Effector memory CD8-positive, alpha-beta T cell (primary cell): ENCODE measurements at regions not wholly inside any gene's neighbourhood (a gene's known extent, or its start where the extent isn't known, plus 50 kb on each side); places are given as distances from the start of the nearest gene placed in this dataset.

Source experiments
- ATAC-seq: fragments of 150-1000 bp; cut with Tn5 transposase; replicated peaks from 2 replicates; pipeline ENCODE4 v1.10.0; 2021; ENCODE audit warnings: mild to moderate bottlenecking, moderate library complexity
- DNase-seq, 3 experiments: peaks; one replicate each; pipeline ENCODE4 v3.0.0; 2021
- H3K27ac Mint-ChIP-seq, 2 donors: one replicate each; pipeline ENCODE4 v1.8.0; 2022; ENCODE audit warnings: mild to moderate bottlenecking in 2 of 2, mixed read lengths in 2 of 2, moderate library complexity in 2 of 2
- H3K27me3 Mint-ChIP-seq, 2 donors: one replicate each; pipeline ENCODE4 v1.8.0; 2022; ENCODE audit warnings: mixed read lengths in 2 of 2
- H3K36me3 Mint-ChIP-seq: one replicate; pipeline ENCODE4 v1.8.0; 2022; ENCODE audit warnings: mild to moderate bottlenecking, moderate library complexity, mixed read lengths; ENCODE audit not compliant: insufficient read depth
- H3K4me1 Mint-ChIP-seq, 2 donors: one replicate each; pipeline ENCODE4 v1.8.0; 2022; ENCODE audit warnings: low read depth in 2 of 2, mixed read lengths in 2 of 2
- H3K4me3 Mint-ChIP-seq, 2 donors: one replicate each; pipeline ENCODE4 v1.8.0; 2022; ENCODE audit warnings: mild to moderate bottlenecking in 2 of 2, mixed read lengths in 2 of 2, moderate library complexity in 2 of 2
- H3K9me3 Mint-ChIP-seq, 2 donors: one replicate each; pipeline ENCODE4 v1.8.0; 2022; ENCODE audit warnings: mixed read lengths in 2 of 2

DNA sequence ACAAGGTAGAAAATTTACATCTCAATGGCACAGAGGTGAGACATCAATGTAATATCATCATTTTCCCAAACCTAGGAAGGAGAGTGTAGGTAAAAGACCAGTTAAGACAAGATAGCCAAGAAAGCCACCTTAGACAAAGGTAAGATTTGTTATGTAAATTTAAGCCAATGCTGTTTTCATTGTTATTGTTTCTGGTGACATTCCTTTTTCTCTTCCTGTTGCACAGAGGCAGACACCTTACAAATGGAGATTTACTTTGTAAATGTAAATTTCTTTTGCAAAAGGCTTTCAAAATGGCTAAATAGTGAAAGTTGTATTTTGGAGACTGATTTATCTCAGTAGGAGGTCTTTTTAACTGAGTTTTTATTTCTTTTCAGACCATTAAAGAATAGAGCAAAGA, 159.1 kb downstream of the YIPF5 start:
- H3K27ac Mint-ChIP-seq = no peak overlapping the region
- no peaks in the 10 kb centered on the region for H3K9me3 Mint-ChIP-seq
- H3K4me3 Mint-ChIP-seq = no peak overlapping the region
- DNase-seq (no peak), ATAC-seq (no peak)
- no peaks in the 10 kb centered on the region for H3K36me3 Mint-ChIP-seq
- H3K27me3 Mint-ChIP-seq = peaks cover 13 to 16% of the 10 kb centered on the region in 2 donors
- no peaks in the 10 kb centered on the region for H3K4me1 Mint-ChIP-seq

DNA sequence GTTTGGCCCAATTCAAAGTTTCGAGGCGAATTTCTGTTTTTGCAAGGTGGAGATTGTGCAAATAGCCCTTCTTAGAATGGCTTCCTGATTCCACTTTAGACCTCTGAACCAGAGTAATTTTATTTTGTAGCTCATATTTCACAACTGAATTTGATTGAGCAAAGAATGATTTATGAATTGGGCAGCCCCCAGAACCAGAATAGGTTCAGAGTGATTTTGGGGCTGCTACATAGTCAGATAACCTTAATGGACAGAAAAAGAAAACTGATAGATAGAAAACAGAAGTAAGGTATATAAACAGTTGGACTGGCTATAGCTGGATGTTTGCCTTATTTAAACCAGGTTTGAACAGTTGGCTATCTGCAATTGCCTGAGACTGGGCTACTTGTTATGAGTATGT, 156.6 kb downstream of the YIPF5 start:
- DNase-seq = no peak
- Mint-ChIP-seq H3K9me3 (no peaks in the 10 kb centered on the region), H3K4me1 (no peaks in the 10 kb centered on the region), H3K27me3 (peaks cover 10 to 18% of the 10 kb centered on the region in 2 donors), H3K27ac (no peak overlapping the region), H3K4me3 (no peak overlapping the region), H3K36me3 (no peaks in the 10 kb centered on the region)
- no peak for ATAC-seq

DNA sequence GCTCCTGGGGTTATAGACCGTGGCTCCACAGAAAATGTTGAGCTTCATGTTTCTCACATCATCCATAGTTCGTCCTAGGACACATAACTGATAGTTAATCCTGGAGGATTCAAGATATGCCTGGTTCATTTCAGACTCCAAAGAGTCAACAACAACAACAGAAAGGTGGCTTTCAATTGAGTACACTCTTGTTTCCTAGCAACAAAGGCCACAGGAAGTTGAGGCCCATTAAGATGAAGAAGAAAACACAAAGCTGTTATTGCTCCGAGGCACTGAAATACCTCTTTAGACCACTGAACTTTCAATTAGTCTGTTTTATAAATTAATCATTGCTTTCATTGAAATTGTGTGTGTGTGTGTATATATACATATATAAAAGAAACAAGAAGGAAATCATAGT, 154.5 kb downstream of the YIPF5 start:
- H3K27ac Mint-ChIP-seq = no peak overlapping the region
- peaks cover 14 to 20% of the 10 kb centered on the region in 2 donors for H3K27me3 Mint-ChIP-seq
- H3K36me3 Mint-ChIP-seq = no peaks in the 10 kb centered on the region
- H3K4me3 Mint-ChIP-seq = no peak overlapping the region
- DNase-seq = no peak
- no peaks in the 10 kb centered on the region for H3K4me1 Mint-ChIP-seq
- H3K9me3 Mint-ChIP-seq = no peaks in the 10 kb centered on the region
- no peak for ATAC-seq

DNA sequence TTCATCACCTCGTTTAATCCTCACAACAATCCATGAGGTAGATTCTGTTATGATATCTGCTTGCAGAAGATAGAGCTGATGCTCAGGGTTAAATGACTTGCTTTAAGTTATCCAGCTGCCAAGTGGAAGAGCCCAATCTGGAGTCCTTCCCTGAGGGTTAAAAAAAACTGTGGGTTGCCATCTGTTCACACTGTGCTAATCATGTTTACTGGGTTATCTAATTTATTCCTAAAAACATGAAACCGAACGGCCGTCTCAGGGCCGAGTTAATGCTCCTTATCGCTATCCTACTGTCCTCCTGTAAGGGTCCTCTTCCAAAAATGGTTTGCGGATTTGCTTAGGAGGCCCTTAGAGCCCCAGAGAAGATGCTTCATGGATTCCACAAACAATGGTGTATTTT, 153.3 kb downstream of the YIPF5 start:
- H3K4me3 Mint-ChIP-seq = no peak overlapping the region
- DNase-seq (no peak), ATAC-seq (no peak)
- H3K36me3 Mint-ChIP-seq = no peaks in the 10 kb centered on the region
- no peaks in the 10 kb centered on the region for H3K9me3 Mint-ChIP-seq
- H3K27me3 Mint-ChIP-seq = peaks cover 16 to 20% of the 10 kb centered on the region in 2 donors
- H3K27ac Mint-ChIP-seq = no peak overlapping the region
- no peaks in the 10 kb centered on the region for H3K4me1 Mint-ChIP-seq

DNA sequence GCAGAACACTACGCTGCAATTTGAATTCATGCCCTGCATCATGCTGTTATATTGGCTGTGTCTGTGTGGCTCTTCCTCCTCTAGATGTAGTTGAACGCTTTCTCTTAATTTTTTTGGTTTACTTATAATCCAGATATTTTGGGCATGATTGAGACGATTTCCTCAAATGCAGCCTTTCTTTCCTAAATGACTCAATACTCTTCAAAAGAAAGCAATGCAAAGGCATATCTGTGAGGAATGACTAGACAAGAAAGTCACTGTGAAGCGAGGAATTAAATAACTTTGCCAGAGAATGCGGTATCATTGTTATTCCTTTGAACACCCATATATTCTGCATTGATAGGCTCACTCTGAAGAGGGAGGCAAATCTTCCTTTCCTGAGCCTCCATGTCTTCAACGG, 152.8 kb downstream of the YIPF5 start:
- Mint-ChIP-seq H3K4me3 (no peak overlapping the region), H3K9me3 (no peaks in the 10 kb centered on the region), H3K4me1 (no peaks in the 10 kb centered on the region), H3K27me3 (peaks cover 16 to 19% of the 10 kb centered on the region in 2 donors), H3K36me3 (no peaks in the 10 kb centered on the region), H3K27ac (no peak overlapping the region)
- DNase-seq (no peak), ATAC-seq (no peak)

DNA sequence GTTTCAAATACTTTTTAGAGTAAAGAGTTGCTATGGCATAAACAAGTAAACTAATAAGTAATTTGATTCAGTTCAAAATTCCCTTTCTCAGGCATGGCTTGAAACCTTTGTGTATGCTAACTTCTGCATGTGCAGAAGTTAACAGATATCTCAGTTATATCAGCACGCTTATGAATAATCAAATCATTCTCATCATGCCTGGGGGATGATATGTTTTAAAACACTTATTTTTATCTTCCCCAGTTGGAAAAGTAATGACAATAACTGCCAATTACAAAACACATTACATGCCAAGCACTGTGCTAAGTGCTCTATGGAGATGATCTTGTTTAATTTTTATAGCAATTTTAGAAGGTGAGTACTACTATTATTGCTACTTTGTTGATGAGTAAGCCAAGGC, 146.4 kb downstream of the YIPF5 start:
- H3K9me3 Mint-ChIP-seq = no peaks in the 10 kb centered on the region
- DNase-seq = no peak
- no peak overlapping the region for H3K27ac Mint-ChIP-seq
- peaks cover 8 to 22% of the 10 kb centered on the region in 2 donors for H3K27me3 Mint-ChIP-seq
- H3K4me3 Mint-ChIP-seq = no peak overlapping the region
- no peaks in the 10 kb centered on the region for H3K36me3 Mint-ChIP-seq
- no peaks in the 10 kb centered on the region for H3K4me1 Mint-ChIP-seq
- ATAC-seq = no peak

DNA sequence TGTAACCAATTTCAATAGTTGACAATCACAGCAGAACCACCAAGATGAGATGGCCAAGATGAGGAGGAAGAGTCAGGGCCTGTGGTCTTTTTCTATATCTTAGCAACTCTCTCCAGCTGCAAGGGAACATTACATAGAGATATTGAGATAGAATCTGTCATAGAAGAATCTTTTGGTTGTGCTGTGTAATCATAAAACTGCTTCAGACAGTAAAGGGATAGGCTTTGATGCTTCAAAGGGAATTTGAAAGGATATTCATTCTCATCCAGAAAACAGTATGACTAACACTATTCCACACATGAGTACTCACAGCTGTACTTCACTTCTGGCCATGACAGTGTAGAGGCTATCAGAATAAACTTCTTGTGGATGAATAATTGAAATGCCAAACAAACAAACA, 145.9 kb downstream of the YIPF5 start:
- Mint-ChIP-seq H3K9me3 (no peaks in the 10 kb centered on the region), H3K27ac (no peak overlapping the region), H3K27me3 (peaks cover 8 to 22% of the 10 kb centered on the region in 2 donors), H3K4me1 (no peaks in the 10 kb centered on the region), H3K36me3 (no peaks in the 10 kb centered on the region), H3K4me3 (no peak overlapping the region)
- DNase-seq = no peak
- ATAC-seq = no peak

DNA sequence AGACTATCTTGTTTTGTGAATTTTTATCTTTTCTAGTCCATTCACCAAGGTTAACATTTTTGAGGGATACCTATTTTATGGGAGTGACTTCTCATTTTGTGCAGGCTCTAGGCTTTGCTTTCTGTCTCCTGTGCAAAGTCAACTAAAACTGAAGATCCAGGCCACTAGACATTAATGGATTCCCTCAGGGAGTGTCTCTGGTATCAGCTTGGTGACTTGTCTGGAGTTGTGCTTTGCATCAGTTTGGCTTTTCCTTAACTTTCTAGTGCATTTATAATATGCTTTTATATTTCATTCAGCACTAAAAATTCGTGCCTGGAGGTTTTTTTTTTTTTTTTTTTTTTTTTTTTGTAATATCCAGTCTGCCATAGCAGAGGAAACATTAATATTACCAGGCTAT, 144.2 kb downstream of the YIPF5 start:
- Mint-ChIP-seq H3K4me1 (no peaks in the 10 kb centered on the region), H3K27ac (no peak overlapping the region), H3K36me3 (no peaks in the 10 kb centered on the region), H3K4me3 (no peak overlapping the region), H3K9me3 (no peaks in the 10 kb centered on the region), H3K27me3 (peaks cover 13 to 21% of the 10 kb centered on the region in 2 donors)
- DNase-seq (no peak), ATAC-seq (no peak)

DNA sequence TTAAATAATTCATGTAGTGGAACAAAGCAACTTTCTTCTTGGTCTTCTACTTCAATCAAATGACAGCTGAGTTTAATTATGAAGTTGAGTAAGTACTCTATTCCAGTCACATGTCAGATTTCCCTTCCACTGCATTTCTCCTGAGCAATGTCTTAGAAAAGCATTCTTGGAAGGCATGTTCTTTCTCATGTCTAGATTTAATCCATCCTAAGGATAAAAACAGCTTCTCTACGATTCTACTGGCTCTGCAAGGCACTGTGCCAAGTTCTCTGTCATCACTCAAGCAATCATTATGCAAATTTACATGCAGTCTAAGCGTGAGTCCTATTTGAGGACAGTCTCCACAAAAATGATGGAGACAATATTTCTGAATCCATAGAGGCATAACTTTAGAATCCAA, 142.4 kb downstream of the YIPF5 start:
- Mint-ChIP-seq H3K27ac (no peak overlapping the region), H3K4me3 (no peak overlapping the region), H3K36me3 (no peaks in the 10 kb centered on the region), H3K9me3 (no peaks in the 10 kb centered on the region), H3K4me1 (no peaks in the 10 kb centered on the region), H3K27me3 (peaks cover 27 to 38% of the 10 kb centered on the region in 2 donors)
- no peak for DNase-seq
- no peak for ATAC-seq

DNA sequence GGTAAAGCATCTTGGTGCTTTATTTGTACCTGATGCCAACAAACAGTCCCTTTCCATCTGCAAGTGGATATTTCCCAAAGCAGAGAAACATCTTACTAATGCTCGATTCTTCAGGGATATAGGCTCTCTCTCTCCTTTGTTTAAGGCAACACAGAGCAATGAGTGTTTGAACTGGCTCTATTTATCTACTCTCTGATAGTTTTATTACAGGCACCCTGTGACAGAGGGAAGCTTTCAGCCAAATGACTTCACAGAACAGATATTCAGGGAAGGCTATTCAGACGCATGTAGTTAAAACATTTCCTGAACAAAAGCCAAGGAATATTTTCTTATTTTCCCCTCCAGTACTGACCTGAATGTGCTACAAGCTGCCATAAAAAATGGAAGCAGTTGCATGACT, 141.8 kb downstream of the YIPF5 start:
- H3K36me3 Mint-ChIP-seq = no peaks in the 10 kb centered on the region
- no peak for ATAC-seq
- peaks cover 31 to 41% of the 10 kb centered on the region in 2 donors for H3K27me3 Mint-ChIP-seq
- H3K9me3 Mint-ChIP-seq = no peaks in the 10 kb centered on the region
- H3K27ac Mint-ChIP-seq = no peak overlapping the region
- no peaks in the 10 kb centered on the region for H3K4me1 Mint-ChIP-seq
- no peak overlapping the region for H3K4me3 Mint-ChIP-seq
- DNase-seq = no peak

DNA sequence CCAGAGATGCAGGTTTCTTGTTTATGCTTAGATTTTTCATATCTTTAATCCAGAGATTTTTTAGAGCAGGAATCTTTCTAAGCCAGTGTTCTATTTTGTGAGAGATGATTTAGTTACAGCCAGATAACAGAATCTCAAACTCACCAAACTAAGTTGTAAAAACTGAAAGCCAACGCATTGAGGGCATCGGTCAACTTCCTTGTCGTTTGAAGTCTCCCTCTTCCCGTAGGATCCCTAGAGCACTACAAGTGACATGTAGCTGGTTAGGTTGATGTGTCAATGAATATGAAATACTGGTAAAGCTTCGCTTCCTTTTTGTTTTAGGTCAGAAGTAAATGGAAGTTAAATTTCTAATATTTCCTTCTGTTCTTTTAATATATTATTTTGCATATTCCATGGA, 139.6 kb downstream of the YIPF5 start:
- Mint-ChIP-seq H3K4me1 (no peaks in the 10 kb centered on the region), H3K36me3 (no peaks in the 10 kb centered on the region), H3K27ac (no peak overlapping the region), H3K4me3 (no peak overlapping the region), H3K27me3 (peaks cover 46% of the 10 kb centered on the region in 2 donors), H3K9me3 (no peaks in the 10 kb centered on the region)
- no peak for ATAC-seq
- no peak for DNase-seq

DNA sequence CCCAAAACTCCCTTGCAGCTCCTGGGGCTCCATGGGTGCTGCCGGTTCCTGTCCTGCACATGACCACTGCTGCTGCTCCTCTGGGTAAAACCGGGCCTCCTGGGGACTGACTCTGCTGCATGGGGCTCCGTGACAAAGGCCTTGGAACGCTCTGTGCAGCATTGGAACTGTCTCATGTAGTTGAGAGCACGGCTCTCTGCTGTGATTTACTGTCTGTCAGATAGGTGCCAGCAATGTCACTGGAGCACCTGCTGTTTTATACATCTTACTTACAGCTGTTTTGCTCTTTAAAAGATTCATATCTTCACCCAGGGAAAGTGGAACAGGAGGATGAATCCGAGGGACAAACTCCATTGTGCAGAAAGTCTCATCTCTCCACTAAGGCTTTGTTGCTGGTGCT, 138.1 kb downstream of the YIPF5 start:
- Mint-ChIP-seq H3K4me1 (no peaks in the 10 kb centered on the region), H3K4me3 (no peak overlapping the region), H3K27ac (no peak overlapping the region), H3K9me3 (no peaks in the 10 kb centered on the region), H3K27me3 (peaks cover 48 to 61% of the 10 kb centered on the region in 2 donors), H3K36me3 (no peaks in the 10 kb centered on the region)
- ATAC-seq (no peak), DNase-seq (no peak)

DNA sequence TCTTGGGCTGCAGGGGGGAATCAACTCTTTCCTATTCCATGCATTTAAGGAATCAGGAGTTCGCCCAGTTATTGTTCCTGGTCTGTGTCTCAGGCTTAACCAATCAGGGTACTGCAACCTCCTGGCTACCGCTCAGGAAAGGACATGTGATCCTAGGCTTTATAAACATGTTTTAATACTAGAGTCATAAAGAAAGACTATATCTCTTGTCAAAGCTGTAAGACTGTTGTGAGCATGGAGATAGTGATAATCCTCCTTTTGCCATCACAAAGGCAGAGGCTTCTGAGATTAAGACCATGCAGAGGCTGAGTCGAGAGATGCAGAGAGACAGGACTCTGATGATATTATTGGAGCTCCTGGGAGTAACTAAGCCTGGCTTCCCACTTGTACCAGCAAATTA, 137.0 kb downstream of the YIPF5 start:
- no peak overlapping the region for H3K27ac Mint-ChIP-seq
- no peak for ATAC-seq
- no peak overlapping the region for H3K4me3 Mint-ChIP-seq
- no peaks in the 10 kb centered on the region for H3K9me3 Mint-ChIP-seq
- H3K36me3 Mint-ChIP-seq = no peaks in the 10 kb centered on the region
- no peaks in the 10 kb centered on the region for H3K4me1 Mint-ChIP-seq
- peaks cover 41 to 63% of the 10 kb centered on the region in 2 donors for H3K27me3 Mint-ChIP-seq
- DNase-seq = no peak

DNA sequence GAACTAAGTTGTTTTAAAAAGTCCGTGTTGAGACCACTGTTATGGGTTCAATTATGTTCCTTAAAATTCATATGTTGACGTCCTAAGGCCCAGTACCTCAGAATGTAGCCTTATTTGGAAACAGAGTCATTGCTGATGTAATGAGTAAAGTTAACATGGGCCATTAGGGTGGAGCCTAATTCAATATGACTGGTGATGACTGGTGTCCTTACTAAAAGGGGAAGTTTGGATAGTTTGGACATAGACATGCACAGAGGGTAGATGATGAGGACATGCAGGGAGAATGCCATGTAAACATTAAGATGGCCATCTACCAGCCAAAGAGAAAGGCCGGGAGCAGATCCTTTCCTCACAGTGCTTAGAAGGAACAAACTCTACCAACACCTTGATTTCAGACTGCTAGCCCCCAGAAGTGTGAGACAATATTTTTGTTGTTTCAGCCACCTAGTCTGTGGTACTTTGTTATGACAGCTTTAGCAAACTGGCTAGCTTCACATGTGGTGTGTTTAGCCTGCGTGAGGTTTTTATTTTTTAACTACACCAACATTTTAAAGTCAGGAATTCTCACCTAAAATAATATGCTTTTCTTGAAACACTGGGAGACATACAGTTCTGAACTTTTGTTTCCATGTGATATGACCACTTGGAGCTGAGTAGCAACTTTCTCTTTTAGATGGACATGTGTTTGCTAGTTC, 135.3 kb downstream of the YIPF5 start:
- ATAC-seq (no peak), DNase-seq (no peak)
- H3K27me3 Mint-ChIP-seq = peaks cover 37 to 59% of the 10 kb centered on the region in 2 donors
- H3K4me3 Mint-ChIP-seq = no peak overlapping the region
- no peaks in the 10 kb centered on the region for H3K9me3 Mint-ChIP-seq
- H3K4me1 Mint-ChIP-seq = no peaks in the 10 kb centered on the region
- H3K36me3 Mint-ChIP-seq = no peaks in the 10 kb centered on the region
- no peak overlapping the region for H3K27ac Mint-ChIP-seq

DNA sequence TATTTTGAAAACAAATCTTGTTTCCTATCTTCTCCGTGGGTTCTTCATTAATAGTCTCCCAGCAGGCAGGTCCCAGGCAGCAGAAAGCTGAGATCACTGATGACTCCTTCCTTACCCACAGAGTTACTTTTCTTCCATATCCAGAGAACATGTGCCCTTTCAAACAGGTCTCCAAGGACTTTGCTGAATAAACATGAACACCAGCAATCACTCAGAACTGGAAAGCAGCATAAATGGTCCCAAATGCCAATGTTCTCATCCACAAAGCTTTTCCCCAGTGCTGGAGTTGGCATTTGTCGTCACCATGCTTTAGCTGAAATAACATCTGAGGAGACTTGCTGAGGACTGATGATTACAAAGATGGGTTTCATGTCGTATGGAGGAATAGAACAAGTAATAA, 134.0 kb downstream of the YIPF5 start:
- peaks cover 31 to 52% of the 10 kb centered on the region in 2 donors for H3K27me3 Mint-ChIP-seq
- no peak for DNase-seq
- no peaks in the 10 kb centered on the region for H3K36me3 Mint-ChIP-seq
- H3K9me3 Mint-ChIP-seq = no peaks in the 10 kb centered on the region
- ATAC-seq = no peak
- no peaks in the 10 kb centered on the region for H3K4me1 Mint-ChIP-seq
- H3K27ac Mint-ChIP-seq = no peak overlapping the region
- no peak overlapping the region for H3K4me3 Mint-ChIP-seq
